Bone marrow (tissue), 2 donors: ENCODE measurements at regions not wholly inside any gene's neighbourhood (a gene's known extent, or its start where the extent isn't known, plus 50 kb on each side); places are given as distances from the start of the nearest gene placed in this dataset.
"Not testable (repeated sequence)": the region's sequence is repeated elsewhere in the genome, so short reads cannot be mapped to it uniquely, and the experiment has no call there.

ENCODE experiments used
- DNase-seq, 2 donors: peaks; one replicate each; lab custom pipeline; 2025; lab: John Stamatoyannopoulos, UW

DNA sequence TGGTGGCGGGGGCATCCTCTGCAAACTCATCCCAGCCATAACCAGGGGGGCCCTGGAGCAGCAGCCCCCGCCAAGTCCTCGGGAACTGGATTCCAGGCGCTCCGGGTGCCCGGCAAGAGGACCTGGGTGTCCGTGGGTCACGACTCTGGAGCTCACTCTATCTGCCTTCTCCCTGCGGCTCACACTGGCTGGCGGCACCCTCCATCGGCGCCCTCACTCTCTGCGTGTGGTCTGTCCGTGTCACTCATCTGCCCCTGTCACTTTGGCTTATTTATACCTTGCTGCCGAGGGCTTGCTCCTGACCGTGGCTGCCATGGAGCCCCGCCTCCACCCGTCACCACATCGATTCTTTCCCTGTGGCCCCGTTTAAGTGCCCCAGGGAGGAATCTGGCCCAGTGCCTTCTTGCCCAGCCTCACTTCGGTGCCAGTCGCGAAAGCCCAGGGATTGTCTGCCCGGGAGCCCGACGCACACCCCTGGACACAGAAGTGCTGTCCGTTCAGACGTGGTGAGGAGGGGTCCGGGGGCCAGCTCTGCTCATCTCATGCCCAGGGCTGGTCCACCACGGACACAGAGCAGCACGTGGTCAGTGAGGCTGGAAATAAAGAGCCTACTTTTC, 115.7 kb upstream of the ZNF469 start:
- DNase-seq, result not testable (repeated sequence)

DNA sequence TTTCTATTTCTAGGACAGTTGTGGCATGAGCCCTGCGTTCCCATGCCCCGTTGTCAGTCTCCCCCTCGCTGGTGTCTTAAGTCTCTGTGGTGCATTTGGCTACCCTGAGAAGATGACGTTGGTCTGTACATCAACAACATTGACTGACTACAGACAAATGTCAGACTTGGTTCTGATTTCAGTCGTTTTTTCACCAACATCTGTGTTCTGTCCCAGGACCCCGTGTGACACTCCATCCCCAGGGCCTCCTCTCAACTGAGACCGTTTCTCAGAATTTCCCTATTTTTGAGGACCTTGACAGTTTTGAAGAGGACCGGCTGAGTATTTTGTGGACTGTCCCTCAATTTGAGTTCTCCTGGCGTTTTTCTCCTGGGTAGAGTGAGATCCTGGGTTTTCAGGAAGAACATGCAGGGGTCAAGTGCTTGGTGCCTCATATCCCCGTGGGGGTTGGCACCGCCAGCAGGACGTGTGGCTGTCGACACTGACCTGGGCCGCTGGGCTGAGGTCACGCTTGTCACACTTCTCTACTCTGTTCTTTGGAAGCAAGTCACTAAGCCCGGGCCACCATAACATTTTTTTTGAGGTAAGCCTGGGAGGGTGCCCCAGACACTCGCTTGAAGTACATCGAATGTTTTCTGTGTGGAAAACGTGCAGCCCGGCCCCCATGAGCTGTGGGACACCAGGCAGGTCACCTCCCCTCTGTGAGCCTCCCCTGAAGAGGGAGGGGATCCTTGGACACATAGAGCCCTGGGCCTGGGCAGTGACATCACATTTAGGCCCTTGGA, 114.4 kb upstream of the ZNF469 start:
- not testable (repeated sequence) for DNase-seq

- DNase-seq, result not testable (repeated sequence)
Observed at GRCh38 chr16:88270171-88270790, 112.5 kb upstream of the ZNF469 start.

DNA sequence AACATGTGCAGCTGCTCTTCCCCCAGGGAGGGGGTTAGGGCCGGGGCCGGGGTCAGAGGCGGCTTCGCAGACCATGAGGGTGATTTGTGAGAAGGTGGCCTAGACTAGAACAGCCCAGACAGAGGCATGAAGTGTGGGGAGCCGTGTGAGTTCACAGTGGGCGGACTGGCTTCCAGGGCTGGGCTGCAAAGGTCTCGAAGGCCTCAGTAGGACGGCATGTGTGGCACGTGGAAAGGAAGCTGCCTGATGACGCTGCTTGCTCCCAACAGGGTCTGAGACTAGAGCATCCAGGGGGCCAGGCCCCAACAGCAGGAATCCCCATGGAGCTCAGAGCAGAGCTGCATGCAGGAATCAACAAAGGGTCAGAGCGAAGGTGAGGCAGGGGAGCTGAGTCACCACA, 111.5 kb upstream of the ZNF469 start:
- not testable (repeated sequence) for DNase-seq

DNA sequence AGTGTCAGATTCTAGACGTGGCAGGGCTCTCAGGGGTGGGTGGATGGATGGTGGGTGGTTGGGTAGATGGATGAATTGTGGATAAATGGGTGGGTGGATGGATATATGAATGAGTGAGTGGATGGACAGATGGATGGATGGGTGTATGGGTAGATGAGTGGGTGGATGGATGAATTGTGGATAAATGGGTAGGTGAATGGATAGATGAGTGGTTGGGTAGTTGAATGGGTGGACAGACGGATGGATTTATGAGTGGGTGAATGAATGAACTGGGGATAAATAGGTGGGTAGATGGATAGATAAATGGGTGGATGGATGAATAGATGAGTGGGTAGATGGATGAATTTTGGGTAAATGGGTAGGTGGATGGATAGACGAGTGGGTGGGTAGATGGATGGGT, 111.0 kb upstream of the ZNF469 start:
- not testable (repeated sequence) for DNase-seq

GRCh38 chr16:88272437-88272836, 110.3 kb upstream of the ZNF469 start:
- DNase-seq, result not testable (repeated sequence)

DNA sequence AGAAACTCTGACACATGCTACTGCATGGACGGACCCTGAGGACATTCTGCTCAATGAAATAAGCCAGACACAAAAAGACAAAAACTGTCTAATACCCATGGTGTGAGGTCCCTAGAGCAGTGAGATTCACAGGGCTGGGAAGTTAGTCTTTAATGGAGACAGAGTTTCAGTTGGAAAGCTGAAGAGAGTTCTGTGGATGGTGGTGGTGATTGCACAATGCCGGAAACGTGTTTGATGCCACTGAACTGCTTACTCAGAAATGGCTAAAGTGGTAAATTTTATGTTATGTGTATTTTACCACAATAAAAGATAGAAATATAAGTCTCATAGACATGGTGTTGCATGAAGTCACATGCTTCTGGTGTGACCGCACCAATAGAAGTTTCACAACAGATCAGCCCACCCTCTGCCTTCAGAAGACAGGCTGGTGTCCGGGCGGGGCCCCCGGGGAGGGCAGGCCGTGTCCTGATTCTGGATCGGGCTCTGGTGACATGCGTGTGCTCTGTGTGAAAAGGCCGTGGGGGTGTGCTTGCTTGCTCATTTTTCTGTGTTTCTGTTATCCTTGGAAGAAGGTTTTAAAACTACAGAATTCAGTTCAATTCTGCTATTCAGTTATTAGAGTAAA, 108.5 kb upstream of the ZNF469 start:
- DNase-seq, result not testable (repeated sequence)

- no peak for DNase-seq
Observed at GRCh38 chr16:88274847-88275246, 107.9 kb upstream of the ZNF469 start.

DNA sequence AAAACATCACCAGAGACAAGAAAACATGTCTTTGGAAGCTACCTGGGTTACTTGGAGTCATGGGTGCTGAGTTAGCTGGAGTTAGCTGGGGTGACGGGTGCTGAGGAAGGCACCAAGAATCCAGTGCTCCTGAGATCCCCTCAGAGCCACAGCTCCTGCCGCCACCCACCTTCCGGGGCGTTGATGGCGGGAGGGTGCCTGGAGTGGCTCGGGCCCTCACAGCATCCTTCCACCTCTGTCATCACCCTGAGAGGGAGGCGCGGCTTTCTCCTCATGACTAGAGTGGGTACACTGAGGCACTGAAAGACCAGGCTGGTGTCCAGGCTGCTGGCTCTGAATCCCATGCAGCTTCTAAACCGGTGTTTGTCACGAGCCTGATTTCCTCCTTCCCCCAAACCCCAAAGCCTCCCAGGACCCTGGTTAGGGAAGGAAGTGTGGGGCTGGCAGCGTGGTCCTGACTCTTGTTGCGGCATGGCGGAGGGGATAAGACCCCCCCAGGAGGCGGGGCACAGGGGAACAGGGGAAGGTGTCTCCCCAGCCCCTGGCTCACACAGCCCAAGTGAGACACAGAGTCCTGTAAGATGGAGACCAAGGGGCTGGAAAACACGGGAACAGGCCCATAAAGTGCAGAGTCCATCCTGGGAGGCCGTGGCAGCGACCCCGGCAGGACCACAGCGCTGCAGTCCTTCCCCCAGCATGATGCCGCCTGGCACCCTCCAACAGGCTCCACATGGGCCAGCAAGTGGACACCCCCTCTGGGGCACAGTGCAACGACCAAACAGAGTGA, 107.2 kb upstream of the ZNF469 start:
- not testable (repeated sequence) for DNase-seq

DNA sequence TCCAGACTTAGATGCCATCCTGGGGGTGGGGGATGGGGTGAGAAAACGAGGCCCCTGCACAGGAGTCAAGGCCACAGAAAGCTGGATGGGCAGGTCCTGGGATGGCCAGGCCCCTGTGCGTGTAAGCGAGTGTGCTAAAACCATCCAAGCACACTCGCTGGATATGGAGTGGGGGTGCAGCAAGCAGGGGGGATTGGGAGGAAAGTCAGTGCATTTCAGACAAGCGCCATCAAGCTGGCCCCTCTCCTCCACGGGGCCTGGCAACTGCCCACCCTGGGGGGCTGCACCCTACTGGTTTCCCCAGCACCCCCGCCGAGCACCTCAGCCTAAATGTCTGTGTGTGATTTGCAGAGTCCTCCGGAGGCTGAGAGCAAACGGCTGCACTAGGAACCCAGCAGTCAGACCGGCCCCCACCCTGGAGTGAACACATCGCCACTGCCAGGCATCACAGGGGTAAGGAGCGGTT, 106.6 kb upstream of the ZNF469 start:
- DNase-seq, result not testable (repeated sequence)

DNA sequence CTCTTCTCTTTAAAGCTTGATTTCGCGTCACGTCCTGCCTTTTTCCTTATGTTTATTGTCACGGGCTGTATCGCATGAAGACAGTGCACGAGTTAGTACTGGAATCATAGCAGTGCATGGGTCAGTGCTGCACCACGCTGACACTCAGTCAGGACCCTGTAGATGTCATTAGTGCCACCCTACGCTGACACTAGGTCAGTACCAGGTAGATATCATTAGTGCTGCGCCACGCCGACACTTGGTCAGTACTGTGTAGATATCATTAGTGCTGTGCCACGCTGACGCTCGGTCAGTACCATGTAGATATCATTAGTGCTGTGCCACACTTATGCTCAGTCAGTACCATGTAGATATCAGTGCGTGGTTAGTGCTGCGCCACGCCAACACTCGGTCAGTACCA, 106.2 kb upstream of the ZNF469 start:
- DNase-seq, result no peak

GRCh38 chr16:88279998-88280397, 102.8 kb upstream of the ZNF469 start:
- no peak for DNase-seq

DNA sequence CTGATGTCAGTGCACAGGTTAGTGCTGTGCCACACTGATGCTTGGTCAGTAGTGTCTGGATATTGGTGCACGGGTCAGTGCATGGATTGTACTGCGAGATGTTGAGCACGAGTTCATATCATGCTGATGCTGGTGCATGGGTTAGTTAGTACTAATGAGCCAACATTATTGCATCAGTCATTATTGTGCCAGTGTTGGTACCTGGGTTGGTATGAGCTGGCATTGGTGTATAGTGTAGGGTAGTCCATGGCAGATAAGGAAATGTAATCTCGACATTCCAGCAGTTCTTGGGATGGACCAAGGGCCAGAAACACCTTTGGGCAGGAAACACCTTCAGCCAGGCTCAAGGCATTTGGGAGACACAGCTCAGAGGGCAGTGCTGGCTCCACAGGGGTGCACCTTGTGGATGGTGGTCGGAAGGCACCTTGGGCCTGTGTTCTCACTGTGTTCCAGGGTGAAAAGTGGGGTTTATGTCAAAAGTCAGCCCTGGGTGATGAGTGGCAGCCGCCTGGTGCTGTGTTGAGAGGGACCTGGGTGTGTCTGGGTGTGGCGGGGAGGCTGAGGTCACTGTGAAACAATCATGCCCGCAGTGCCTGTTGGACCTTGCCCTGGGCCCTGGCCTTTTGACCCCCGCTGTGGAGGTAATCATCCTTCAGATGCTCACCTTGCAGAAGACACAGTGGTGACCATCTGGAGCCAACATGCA, 100.7 kb upstream of the ZNF469 start:
- no peak for DNase-seq

GRCh38 chr16:88282564-88283395, 100.0 kb upstream of the ZNF469 start:
- DNase-seq, result no peak

DNA sequence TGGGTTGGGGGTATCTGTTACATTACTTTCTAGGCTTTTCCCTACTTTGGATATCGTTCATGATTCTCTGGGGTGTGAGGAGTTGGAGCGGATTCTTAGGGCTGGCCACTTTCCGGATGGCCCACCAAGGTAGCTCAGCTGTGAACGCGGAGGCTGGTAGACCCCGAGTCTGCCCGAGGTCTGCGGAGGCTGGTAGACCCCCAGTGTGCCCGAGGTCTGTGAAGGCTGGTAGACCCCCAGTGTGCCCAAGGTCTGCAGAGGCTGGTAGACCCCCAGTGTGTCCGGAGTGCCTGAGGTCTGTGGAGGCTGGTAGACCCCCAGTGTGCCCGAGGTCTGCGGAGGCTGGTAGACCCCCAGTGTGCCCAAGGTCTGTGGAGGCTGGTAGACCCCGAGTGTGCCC, 99.2 kb upstream of the ZNF469 start:
- DNase-seq, result no peak

DNA sequence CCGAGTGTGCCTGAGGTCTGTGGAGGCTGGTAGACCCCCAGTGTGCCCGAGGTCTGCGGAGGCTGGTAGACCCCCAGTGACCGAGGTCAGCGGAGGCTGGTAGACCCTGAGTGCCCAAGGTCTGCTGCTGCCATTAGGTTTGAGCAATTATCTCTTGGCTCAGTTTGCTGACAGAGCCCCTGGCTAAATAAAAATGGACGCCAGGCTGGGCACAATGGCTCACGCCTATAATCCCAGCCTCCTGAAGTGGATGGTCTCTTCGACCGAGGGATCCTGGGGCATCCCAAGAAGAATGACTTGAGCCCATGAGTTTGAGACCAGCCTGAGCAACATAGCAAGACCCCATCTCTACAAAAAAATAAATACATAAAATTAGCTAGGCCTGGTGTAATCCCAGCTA, 98.7 kb upstream of the ZNF469 start:
- no peak for DNase-seq

GRCh38 chr16:88284626-88285513, 97.9 kb upstream of the ZNF469 start:
- no peak for DNase-seq

GRCh38 chr16:88285514-88285822, 97.3 kb upstream of the ZNF469 start:
- DNase-seq, result no peak

GRCh38 chr16:88286301-88286923, 96.3 kb upstream of the ZNF469 start:
- no peak for DNase-seq
